Left hindlimb (tissue), 1 donor: ENCODE measurements at regions not wholly inside any gene's neighbourhood (a gene's known extent, or its start where the extent isn't known, plus 50 kb on each side); places are given as distances from the start of the nearest gene placed in this dataset.
"Not testable (repeated sequence)": the region's sequence is repeated elsewhere in the genome, so short reads cannot be mapped to it uniquely, and the experiment has no call there.

Experiments
- DNase-seq: peaks from one replicate; pipeline ENCODE4 v3.0.0-alpha.2; 2018

DNA sequence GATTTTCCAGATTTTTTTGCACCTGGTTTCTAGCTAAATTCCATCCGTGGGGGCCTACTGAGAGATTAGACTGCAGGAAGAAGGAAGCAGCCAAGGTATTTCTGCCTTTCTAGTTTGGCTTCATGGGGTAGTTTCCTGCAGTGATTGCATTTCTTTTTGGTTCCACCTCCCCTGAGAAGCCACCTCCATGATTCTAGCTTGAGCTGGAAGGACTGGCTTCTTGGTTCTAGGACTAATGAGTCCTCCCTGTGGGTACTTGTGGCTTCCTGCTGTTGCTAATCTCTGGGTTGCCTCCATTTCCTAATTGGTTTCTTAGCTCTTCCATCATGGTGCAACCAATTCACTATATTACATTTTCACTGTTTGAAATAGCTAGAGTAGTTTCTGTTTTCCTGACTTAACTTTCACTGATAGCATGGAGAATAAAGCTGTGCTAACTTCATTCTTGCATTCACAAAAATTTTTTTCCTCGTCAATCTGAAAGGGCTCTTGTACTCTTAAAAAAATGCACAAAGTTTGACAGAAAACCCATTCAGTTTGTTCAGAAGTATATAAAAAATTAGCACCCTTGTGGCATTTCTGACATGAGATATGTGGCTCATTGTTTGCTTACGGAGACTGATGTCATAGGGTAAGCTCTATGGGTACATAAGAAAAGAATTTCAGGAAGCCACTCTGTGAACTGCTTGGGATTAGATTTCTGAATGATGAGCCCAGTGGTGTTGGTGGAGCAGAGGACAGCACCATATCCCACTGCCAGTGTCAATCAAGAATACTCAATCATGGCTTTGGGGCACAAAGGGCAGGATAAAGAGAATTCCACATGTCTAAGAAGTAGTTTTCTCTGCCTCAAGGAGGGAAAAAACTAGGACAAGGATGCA, 242.8 kb upstream of the RBMS1 start:
- no peak for DNase-seq

DNA sequence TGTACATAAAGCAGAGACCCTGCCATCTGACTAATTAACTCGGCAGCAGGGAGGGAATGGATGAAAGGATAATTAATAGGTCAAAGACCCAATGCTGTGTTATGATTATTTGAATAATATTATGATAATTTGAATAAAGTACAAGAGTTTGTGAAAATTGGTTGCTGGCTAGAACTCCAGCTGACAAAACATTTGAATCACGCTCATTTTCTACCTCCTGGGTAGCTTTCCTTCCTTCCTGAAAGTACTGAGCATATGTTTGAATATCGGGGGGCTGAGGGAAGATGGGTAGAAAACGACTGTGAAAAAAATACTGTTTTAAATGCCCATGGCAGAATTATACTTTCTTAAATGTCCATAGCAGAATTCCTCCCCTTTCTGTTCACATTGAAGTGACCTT, 243.6 kb upstream of the RBMS1 start:
- no peak for DNase-seq

DNA sequence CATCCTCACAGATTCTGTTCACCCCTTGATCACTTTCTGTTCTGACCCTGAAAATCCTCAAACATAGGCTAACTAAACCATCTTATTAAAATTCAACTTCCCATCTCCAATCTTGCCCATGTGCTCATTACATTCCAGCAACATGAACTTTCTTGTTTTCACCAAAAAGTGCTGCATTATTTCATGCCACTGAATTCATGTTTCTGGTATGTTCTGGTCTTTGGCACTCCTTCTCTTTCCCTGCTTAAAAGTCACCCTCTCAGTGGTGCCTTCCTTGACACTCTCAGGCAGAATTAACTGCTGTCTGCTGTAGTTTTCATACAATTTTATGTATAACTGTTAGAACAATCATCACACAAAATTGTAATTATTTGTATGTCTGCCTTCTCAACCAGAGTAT, 247.7 kb upstream of the RBMS1 start:
- no peak for DNase-seq

DNA sequence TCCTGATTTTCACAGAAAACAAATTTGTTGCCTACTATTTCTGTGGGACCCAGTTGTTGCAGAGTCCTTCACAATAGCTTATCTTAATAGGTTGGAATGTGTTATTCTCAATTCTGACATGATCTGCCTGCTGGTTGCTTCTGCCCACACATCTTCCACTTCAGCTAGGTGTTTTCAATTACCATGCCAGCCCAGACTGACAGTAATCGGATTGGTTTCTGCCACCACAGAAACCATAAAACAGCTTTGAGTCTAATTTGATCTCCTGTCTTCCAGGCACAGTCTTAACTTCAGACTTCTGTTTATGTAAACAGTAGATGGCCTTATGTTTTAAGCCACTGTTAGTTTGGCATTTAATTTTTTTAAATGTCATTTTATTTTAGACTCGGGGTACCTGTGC, 248.2 kb upstream of the RBMS1 start:
- no peak for DNase-seq

DNA sequence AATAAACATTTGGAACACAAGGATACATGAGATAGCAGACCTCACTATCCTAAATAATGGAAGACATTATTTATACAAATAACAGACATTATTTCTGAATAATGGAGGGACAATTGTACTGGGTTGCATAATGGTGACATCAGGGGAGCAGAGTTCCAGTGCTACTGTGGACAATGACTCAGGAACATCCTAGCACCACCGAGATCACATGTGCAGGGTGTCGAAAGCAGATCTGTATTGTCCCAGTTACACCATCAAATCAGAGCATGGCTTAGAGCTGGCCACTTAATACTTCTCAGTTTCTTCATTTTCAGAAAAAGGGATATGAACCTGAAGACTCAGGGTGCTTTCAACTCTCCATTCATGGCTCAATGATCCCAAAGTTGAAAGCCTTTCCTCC, 249.1 kb upstream of the RBMS1 start:
- no peak for DNase-seq

DNA sequence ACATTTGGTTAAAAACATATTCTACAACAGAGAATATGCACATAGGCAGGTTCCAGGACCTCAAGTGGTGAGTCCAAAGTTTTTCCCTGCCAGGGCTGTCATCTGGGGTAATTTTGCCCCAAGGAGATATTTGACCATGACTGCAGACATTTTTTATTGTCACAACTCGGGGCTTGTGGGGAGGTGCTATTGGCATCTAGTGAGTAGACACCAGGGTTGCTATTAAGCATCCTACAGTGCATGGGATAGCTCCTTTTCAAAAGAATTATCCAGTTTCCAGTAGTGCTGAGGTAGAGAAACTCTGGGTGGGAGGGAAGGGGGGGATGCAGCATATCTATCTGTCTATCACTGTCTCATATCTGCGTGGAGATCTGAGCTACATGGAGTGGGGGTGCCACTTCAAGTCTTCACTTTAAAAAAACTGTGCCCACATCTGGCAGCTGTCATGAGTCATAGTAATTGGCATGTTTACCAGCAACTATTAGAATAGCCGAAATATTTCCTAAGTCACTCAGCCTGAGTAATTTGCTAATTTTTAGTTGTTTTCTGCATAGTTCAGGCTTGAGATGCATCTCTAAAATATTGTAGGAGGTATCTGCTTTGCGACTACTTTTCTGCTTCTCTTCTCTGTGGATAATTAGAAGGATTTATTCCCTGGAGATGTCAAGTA, 254.0 kb upstream of the RBMS1 start:
- no peak for DNase-seq

DNA sequence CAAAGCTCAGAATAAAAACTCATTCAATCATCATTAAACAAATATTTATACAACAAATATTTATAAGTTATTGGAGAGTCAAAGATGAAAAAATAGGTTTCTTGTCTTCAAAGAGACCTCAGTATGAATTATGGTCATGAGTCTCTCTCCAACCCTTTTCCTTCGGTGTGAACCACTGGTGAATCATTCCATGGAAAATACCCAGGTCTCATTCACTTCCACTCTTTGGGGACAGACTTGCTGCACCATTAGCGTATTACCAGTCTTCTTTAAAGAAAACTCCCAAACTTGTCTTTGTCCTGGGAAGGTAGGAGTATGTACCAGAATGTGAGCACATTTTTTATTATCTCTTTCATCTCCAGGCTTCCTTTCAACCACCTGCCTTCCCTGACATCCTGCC, 257.4 kb upstream of the RBMS1 start:
- no peak for DNase-seq

DNA sequence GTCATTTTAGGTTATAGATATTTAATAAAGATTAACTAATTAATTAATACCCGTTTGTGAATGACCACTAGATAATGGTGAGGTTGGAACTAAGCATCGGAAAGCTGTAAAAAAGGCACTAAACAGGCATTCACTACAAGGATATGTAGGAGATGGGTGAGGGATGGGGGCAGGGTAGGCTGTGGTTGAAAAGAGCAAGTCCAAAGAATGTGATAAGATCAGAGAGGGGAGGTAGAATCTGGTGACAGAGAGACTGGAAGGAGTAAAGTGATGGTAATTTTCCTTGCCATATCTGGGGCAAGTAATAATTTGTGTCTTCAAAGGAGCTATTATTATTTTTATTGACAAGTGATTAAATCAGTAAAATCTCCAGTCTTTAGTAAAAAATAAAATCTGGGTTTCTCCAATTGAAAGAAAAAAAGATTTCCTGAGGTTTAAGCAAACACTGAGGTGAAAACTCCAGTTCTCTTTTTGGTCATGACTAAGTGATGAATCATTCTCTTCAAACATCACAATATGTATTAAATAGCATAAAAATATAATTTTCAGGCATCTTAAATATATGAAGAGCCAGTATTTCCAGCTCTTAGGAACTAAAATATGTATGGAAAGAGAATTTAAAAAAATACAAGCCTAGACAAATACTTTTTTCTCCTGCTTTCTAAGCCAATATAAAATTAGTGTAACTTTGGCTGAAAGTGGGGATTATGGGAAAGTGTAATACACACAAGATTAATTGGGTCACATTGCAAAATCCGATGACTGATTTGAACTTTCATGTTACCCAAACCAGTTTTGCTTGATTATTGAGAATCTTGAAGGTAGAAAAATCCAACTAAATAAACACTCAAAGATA, 259.1 kb upstream of the RBMS1 start:
- no peak for DNase-seq

DNA sequence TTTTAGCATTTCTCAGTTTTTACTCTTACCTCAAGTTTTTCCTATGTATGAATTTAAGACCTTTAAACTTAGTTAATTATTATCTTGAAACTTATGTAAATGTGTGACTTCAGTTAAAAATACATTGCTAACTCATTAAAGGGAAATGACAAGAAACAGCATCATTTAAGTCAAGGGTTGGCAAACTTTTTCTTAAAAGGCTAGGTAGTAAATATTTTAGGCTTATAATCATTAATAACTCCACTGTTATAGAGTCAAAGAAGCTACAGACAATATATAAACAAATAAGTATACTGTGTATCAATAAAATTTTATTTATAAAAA, 259.7 kb upstream of the RBMS1 start:
- DNase-seq = no peak

DNA sequence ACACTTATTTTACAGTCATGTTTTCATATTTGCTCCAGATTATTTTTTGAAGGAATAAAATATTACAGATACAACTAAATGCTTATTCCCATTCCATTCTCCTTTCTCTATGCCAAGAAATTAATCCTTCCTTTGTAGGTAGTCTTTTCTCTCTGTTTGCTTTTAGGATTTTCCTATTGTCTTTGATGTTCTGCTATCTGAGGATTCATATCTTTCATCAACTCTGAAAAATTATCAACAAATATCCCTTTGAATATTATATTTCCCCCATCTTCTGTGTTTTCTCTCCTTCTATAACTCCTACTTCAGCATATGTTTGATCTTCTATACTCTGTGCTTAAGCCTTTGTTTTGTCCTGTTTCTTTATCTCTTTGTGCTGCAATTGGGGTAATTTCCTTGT, 260.4 kb upstream of the RBMS1 start:
- no peak for DNase-seq

DNA sequence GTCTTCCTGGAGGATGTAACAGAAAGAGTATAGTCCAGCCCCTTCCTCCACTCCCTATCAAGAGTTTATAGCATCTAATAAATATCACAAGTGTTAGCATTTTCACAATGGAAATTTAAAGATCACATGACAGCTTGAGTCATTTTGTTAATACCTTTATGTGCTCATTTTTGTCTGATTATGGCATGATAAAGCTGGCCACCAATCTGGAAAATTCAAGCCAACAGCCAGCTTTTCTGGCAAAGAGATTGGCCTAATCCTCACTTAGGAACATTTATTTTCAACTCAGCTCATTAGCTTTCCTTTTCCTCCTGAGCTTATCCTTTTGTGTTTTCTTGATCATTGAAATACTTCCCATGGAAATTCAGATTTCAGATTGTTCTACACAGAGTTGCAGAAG, 262.9 kb upstream of the RBMS1 start:
- no peak for DNase-seq

DNA sequence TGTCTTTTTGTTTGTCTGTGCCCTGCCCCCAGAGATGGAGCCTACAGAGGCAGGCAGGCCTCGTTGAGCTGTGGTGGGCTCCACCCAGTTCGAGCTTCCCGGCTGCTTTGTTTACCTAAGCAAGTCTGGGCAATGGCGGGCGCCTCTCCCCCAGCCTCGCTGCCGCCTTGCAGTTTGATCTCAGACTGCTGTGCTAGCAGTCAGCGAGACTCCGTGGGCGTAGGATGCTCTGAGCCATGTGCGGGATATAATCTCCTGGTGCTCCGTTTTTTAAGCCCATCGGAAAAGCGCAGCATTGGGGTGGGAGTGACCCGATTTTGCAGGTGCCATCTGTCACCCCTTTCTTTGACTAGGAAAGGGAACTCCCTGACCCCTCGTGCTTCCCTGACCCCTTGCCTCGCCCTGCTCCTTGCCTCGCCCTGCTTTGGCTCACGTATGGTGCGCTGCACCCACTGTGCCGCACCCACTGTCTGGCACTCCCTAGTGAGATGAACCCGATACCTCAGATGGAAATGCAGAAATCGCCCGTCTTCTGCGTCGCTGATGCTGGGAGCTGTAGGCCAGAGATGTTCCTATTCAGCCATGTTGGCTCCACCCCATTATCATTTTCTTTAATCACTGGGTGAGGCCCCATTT, 269.0 kb upstream of the RBMS1 start:
- not testable (repeated sequence) for DNase-seq

DNA sequence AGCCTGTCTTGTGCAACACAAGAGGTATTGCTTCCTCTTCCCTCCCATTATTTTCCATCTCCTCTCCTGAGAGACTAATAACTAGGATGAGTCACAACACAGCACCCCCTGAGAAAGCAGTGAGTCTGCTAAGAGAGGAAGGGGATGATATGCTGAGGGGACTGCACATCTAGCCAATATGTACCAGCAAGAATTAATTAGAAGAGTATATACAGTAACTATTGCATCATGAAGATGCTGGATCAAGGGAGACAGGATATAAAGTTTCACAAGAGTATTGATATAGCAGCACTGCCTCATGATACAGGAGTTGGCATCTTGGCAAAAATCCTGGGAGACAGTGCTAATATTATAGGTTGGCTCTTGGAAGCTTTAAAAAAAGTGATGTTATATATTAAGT, 289.9 kb upstream of the RBMS1 start:
- DNase-seq = no peak

DNA sequence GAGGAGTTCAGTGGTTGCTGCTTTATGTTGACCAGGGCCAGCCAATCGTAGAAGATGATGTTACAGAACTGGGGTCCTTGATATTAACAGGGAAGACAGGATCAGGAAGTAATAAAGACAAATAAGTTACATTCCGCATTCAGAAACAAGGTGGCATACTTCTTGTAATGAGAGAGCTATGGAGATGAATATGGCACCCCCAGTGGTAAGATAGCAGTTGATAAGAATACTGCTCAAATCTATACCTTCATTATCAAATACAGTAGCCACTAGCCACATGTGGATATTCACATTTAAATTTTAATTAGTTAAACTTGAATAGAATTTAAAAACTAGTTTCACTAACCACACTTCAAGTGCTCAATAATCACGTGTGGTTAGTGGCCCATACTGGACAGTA, 290.4 kb upstream of the RBMS1 start:
- no peak for DNase-seq

DNA sequence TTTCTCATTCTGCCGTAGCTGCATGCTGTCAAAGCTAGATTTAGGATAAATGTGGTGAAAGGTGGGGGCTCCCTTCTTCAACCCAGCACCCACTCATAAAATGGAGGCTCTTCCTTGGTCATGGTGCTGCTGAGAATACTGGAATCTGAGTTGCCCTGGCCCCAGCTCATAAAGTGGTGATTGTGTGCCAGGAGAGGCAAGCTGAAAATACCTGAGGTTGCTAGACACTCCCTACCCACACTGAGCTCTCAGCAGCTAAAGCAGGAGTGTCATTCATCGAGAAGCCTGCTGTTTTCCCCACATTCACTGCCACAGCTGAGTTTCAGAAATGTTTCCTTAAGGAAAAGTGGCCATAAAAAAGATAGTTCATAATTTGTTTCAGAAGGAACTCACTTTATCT, 297.1 kb upstream of the RBMS1 start:
- DNase-seq = no peak

DNA sequence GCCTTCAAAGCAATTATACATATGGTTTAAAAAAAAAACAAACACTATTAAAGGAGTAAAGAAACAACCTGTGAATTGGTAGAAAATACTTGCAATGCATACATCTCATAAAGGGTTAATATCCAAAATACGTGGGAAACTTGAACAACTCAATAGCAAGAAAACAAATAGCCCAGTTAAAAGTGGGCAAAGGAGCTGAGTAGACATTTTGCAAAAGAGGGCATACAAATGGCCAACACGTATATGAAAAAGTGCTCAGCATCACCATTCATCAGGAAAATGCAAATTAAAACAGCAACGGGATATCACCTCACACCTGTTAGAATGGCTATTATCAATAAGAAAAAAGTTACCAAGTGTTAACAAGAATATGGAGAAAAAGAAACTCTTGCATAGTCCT, 298.3 kb upstream of the RBMS1 start:
- DNase-seq = no peak

DNA sequence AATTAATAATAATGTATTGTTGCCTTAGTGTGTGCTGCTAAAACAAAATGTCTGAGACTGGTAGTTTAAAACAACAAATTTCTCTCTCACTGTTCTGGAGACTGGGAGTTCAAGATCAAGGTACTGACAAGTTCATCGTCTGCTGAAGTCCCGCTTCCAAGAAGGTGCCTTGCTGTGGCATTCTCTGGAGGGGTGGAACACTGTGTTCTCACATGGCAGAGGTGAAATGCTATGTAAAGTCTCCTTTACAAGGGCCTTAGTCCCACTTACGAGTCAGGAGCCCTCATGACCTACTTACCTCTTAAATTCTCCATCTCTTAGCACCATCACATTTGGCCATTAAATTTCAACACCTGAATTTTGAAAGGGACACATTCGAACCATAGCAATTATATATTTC, 299.2 kb upstream of the RBMS1 start:
- no peak for DNase-seq

DNA sequence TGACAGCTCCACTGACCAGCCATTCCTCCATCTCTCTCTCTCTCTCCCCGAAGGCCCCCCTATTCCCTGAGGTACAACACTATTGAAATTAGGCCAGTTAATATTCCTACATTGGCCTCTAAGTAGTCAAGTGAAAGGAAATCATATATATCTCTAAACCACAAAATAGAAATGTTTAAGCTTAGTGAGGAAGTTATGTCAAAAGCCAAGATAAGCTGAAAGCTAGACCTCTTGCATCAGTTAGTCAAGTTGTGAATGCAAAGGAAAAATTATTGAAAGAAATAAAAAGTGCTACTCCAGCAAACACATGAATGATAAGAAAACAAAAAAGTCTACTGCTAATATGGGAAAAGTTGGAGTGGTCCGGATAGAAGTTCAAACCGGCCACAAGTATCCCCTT, 301.3 kb upstream of the RBMS1 start:
- DNase-seq = no peak

DNA sequence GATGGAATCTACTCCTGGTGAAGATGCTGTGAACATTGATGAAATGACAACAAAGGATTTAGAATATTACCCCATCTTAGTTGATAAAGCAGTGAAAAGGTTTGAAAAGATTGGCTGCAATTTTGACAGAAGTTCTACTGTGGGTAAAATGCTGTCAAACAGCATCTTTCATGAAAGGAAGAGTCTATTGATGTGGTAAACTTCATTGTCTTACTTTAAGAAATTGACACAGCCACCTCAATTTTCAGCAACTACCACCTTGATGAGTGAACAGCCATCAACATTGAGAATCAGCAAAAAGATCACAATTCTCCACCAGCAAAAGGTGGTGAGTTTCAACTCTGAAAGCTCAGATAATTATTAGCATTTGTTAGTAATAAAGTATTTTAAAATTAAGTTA, 310.3 kb upstream of the RBMS1 start:
- no peak for DNase-seq

DNA sequence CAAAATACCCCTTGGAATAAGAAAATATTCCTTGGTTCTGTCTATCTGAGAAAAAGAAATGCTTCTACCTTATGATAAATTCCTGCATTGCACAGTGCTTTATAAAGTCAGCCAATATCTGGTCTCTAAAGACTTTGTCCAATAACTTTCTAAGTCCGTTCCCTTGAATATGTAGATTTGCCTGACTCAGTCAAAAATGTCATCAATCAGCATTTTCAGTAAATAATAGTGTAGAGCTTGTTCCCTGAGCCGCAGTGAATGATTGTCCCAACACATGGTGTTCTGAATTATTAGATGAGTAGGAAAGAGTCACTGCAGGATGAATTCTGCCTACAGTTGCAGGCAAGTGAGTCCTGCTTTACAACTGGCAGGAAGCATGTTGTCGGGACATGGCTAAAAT, 316.8 kb upstream of the RBMS1 start:
- DNase-seq = no peak

DNA sequence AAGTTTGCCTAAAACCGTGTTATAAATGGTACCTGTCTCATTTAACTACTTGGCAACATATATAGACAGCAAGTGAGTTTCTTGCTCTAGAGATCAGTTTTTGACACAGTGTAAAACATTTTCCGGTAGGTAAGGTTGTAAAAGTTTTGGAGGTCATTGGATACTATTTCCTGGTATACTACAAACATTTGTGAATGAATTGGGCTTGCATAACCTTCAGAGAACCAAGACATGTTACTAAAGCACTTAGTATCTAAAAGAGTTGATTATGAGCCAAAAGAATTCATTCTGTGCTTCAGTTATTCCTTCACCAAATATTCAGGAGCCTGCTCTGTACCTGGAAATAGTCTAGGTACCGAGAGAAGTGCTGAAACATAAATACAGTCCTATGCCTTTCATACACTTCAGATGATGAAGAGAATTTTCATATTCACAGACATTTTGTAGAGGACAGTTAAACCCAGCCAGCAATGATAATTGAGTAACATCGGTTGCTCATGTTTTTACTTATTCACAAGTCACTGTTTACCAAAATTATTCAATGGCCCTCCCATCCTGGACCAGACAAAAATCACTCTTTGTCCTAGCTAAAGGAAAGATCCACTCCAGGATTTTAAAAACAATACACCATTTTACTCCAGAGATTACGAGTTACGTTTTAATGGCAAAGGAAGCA, 319.4 kb upstream of the RBMS1 start:
- no peak for DNase-seq

DNA sequence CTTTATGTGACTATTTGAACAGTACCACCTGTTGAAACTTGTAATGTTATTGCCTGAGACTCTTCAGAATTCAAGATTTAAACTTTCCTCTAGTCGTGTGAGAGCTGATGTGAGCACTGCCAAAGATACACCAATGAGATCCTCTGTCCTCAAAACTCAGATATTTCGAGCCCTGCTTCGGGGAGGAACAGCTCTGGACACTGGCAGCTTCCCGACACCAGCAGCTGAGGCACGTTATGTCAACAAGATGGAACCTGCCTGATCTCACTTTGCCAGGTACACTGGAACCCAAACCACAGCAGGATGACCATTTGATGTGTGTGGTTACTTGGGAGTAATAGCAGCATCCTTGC, 319.9 kb upstream of the RBMS1 start:
- no peak for DNase-seq

DNA sequence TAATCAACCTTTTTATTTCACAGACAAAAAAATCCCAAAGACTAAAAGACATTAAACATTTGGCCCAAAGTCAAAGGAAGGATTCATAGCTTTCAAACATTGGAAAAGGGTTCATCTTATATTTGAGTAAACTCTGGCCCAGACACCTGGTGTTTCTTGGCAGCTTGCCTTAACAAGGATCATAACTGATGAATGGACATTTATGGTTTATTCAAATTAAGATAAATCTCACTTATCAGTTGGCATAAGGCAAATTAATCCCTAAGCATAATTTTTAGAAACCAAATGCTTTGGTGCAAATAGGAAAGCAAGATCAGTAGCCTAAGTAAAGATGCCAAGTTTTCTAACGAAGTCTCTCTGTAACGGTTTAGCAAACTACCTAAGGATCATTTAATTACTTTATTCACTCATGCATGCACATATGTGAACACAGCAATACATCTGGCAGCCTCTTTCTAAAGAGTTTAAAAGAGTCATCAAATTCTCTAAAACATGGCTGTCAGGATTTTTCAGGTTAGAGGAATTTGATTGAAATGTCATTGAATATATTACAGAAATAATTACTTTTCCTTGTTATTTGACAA, 323.4 kb upstream of the RBMS1 start:
- DNase-seq = no peak
